Psoas muscle (tissue), 7 donors: ENCODE measurements at regions not wholly inside any gene's neighbourhood (a gene's known extent, or its start where the extent isn't known, plus 50 kb on each side); places are given as distances from the start of the nearest gene placed in this dataset.
A peak's percentile ranks its signal among the peaks of the same experiment; 100 is the strongest.

ENCODE experiments used
- ATAC-seq, 4 donors: fragments of 200-7000 bp; cut with Tn5 transposase; one replicate each; pipeline ENCODE4 v1.9.1; 2020; ENCODE audit warnings: moderate library complexity in 3 of 4, mild to moderate bottlenecking in 2 of 4
- DNase-seq, 2 donors: peaks; one replicate each; pipeline ENCODE4 v3.0.0-alpha.2; 2020
- H3K27ac ChIP-seq: fragments of 200-600 bp; one replicate; pipeline ENCODE4 v1.8.0; 2022
- H3K27me3 ChIP-seq, 3 donors: fragments of 200-600 bp in 1 of 3; one replicate each; pipeline versions ENCODE4 v1.6.1 to v1.8.0; 2013 to 2022; ENCODE audit warnings: low read length in 2 of 3, mild to moderate bottlenecking in 2 of 3, moderate library complexity in 1 of 3; ENCODE audit not compliant: insufficient read depth in 3 of 3
- H3K36me3 ChIP-seq, 2 donors: fragments of 200-600 bp in 1 of 2; one replicate each; pipeline versions ENCODE4 v1.6.1 to v1.8.0; 2013 to 2022; ENCODE audit warnings: low read depth in 1 of 2, mild to moderate bottlenecking in 1 of 2, moderate library complexity in 1 of 2; ENCODE audit not compliant: insufficient read depth in 1 of 2
- H3K4me1 ChIP-seq: fragments of 200-600 bp; one replicate; pipeline ENCODE4 v1.8.0; 2022
- H3K4me3 ChIP-seq: fragments of 200-600 bp; one replicate; pipeline ENCODE4 v1.8.0; 2022; ENCODE audit warnings: mild to moderate bottlenecking
- H3K9me3 ChIP-seq: fragments of 200-600 bp; one replicate; pipeline ENCODE4 v1.8.0; 2022
- WGBS, 3 donors: extraction: QIAGEN DNeasy Blood & Tissue Kit; methylation state at CpG; one replicate each; pipeline versions ENCODE4 v1.1.6 to v1.1.7; 2013; 5-methylcytosine and 5-hydroxymethylcytosine counted together
- intact Hi-C, 2 donors: fragments of 100-400 bp; cut with DNase I; formaldehyde crosslinking; loops; one replicate each; pipeline versions ENCODE4 v1.11.0 to v1.14.2; 2022
- TF ChIP-seq, protein P1 (sequence below): fragments of 200-600 bp; IDR thresholded peaks from one replicate; pipeline ENCODE4 v1.8.0; 2022; ENCODE audit warnings: antibody characterized with exemption
- donor health status: healthy with polysubstance abuse.
- donor health status: DM: no; HTN: no; CAD: no; lungs with moderate emphysema.
- donor health status: Bipolar disorder and iron deficiency.
- donor health status: healthy.
- donor health status: DM: yes; HTN: yes; CAD: no.
- donor health status: DM: no; HTN: no; CAD: no.
- donor health status: DM: yes; HTN: yes; CAD: no.

DNA sequence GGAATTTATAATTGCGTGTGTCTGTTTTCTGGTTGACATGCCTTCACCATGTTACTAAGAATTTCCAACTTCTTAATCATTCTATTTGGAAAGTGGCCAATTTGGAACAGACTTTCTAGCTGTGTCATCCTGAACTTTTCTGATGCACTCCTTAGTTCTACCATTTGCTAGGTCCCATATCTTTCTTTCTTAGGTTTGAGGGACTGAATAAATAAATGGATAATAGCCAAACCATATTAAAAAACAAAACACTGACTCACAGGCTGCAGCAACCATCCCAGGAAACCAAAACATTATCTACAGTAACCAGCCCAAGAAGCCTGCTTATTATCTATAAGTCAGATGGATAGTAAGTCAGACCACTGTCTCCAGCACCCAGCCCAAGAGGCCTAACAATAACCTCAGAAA lies 57.5 kb upstream of the PLET1 start:
- intact Hi-C loops: no loop called here
- ATAC-seq (peak in 3 of 4 donors; percentile 36 to 80 (median 60)), DNase-seq (no peak)
- no peaks in the 10 kb centered on the region for H3K9me3 ChIP-seq
- WGBS, 3 donors: 19 to 23% (median 22%) methylated on average over 1 of the region's 1 CpG
- peak overlapping the region; percentile 54 for H3K27ac ChIP-seq
- no peak overlapping the region for H3K4me3 ChIP-seq
- no peaks in the 10 kb centered on the region for H3K27me3 ChIP-seq
- TF ChIP-seq, protein P1, sequence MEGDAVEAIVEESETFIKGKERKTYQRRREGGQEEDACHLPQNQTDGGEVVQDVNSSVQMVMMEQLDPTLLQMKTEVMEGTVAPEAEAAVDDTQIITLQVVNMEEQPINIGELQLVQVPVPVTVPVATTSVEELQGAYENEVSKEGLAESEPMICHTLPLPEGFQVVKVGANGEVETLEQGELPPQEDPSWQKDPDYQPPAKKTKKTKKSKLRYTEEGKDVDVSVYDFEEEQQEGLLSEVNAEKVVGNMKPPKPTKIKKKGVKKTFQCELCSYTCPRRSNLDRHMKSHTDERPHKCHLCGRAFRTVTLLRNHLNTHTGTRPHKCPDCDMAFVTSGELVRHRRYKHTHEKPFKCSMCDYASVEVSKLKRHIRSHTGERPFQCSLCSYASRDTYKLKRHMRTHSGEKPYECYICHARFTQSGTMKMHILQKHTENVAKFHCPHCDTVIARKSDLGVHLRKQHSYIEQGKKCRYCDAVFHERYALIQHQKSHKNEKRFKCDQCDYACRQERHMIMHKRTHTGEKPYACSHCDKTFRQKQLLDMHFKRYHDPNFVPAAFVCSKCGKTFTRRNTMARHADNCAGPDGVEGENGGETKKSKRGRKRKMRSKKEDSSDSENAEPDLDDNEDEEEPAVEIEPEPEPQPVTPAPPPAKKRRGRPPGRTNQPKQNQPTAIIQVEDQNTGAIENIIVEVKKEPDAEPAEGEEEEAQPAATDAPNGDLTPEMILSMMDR: no peak
- peaks cover 42% of the 10 kb centered on the region for H3K4me1 ChIP-seq
- no peaks in the 10 kb centered on the region for H3K36me3 ChIP-seq

DNA sequence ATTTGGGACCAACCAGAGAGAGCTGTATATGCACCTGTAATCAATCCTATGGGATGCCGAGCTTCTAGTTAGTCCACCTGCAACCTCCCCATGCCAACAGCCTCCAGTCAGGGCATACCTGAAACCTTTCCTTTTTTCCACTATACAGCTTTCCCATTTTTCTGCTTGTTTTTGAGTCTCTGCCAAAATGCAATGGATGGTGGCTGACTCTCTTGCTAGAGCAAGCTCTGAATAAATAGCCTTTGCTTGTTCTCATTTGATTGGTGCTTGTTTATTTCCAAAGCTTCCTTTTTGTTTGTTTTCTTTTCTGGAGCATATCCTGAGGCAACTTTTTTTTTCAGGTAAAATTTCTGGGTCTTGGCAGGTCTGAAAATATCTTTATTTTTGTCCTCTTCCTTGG lies 58.0 kb upstream of the PLET1 start:
- no peaks in the 10 kb centered on the region for H3K36me3 ChIP-seq
- intact Hi-C loops: no loop called here

GRCh38 chr11:112320668-112321067 lies 60.0 kb upstream of the PLET1 start:
- no peaks in the 10 kb centered on the region for H3K36me3 ChIP-seq
- H3K27me3 ChIP-seq: no peaks in the 10 kb centered on the region
- ATAC-seq (peak; percentile 59 to 71 (median 70)), DNase-seq (peak; percentile 63 to 73)
- H3K4me1 ChIP-seq: peaks cover 42% of the 10 kb centered on the region
- intact Hi-C loops: loop anchor here in 1 of 2 donors (10.0 kb wide), 1 partner anchor 74 kb away; no protein-coding TSS in a partner anchor
- no peaks in the 10 kb centered on the region for H3K9me3 ChIP-seq
- peak overlapping the region; percentile 19 for H3K27ac ChIP-seq
- TF ChIP-seq, protein P1: no peak
- no peak overlapping the region for H3K4me3 ChIP-seq
- 26 to 41% (median 28%) methylated on average over 5 of the region's 5 CpGs for WGBS, 3 donors

More for the DNA sequence above, 58.0 kb upstream of the PLET1 start:
- Histone ChIP-seq H3K4me1 (peaks cover 42% of the 10 kb centered on the region), H3K27ac (peak overlapping the region; percentile 54), H3K27me3 (no peaks in the 10 kb centered on the region), H3K4me3 (no peak overlapping the region), H3K9me3 (no peaks in the 10 kb centered on the region)
- no peak for DNase-seq
- 88 to 100% (median 98%) methylated on average over 1 of the region's 1 CpG for WGBS, 3 donors
- ATAC-seq: no peak
- TF ChIP-seq, protein P1: no peak

GRCh38 chr11:112321501-112322172 lies 61.0 kb upstream of the PLET1 start:
- H3K4me3 ChIP-seq: no peak overlapping the region
- peak overlapping the region; percentile 53 for H3K27ac ChIP-seq
- peak in 1 of 2 donors; percentile 63 for DNase-seq
- 41 to 50% (median 43%) methylated on average over 8 of the region's 8 CpGs for WGBS, 3 donors
- TF ChIP-seq, protein P1: no peak
- H3K9me3 ChIP-seq: no peaks in the 10 kb centered on the region
- intact Hi-C loops: loop anchor here in 1 of 2 donors (10.0 kb wide), 1 partner anchor 73 kb away; no protein-coding TSS in a partner anchor
- ATAC-seq: peak; percentile 67 to 88 (median 88)
- no peaks in the 10 kb centered on the region for H3K36me3 ChIP-seq
- peaks cover 42% of the 10 kb centered on the region for H3K4me1 ChIP-seq
- no peaks in the 10 kb centered on the region for H3K27me3 ChIP-seq
